Ishikawa (cell line): ENCODE measurements at regions not wholly inside any gene's neighbourhood (a gene's known extent, or its start where the extent isn't known, plus 50 kb on each side); places are given as distances from the start of the nearest gene placed in this dataset.

Experiments used
- CEBPB ChIP-seq: IDR thresholded peaks from 2 replicates; pipeline ENCODE4 v1.6.1; 2012
- EGR1 ChIP-seq: IDR thresholded peaks from 2 replicates; pipeline ENCODE4 v1.6.1; 2012
- EP300 ChIP-seq: IDR thresholded peaks from 2 replicates; pipeline ENCODE4 v1.6.1; 2012; ENCODE audit warnings: borderline replicate concordance
- FOXM1 ChIP-seq: IDR thresholded peaks from 2 replicates; pipeline ENCODE4 v1.6.1; 2012; ENCODE audit warnings: low read depth, borderline replicate concordance
- NFIC ChIP-seq: IDR thresholded peaks from 2 replicates; pipeline ENCODE4 v1.6.1; 2012
- RAD21 ChIP-seq: IDR thresholded peaks from 2 replicates; pipeline ENCODE4 v1.6.1; 2012; ENCODE audit warnings: low read depth
- TAF1 ChIP-seq: IDR thresholded peaks from 2 replicates; pipeline ENCODE4 v1.6.1; 2012; ENCODE audit warnings: low read depth, mild to moderate bottlenecking
- TCF12 ChIP-seq: IDR thresholded peaks from 2 replicates; pipeline ENCODE4 v1.6.1; 2012; ENCODE audit warnings: low read depth
- TEAD4 ChIP-seq: IDR thresholded peaks from 2 replicates; pipeline ENCODE4 v1.6.1; 2012
- YY1 ChIP-seq: IDR thresholded peaks from 2 replicates; pipeline ENCODE4 v1.6.1; 2012; ENCODE audit warnings: low read depth
- ZBTB7A ChIP-seq: IDR thresholded peaks from 2 replicates; pipeline ENCODE4 v1.6.1; 2012; ENCODE audit warnings: low read depth
- TF ChIP-seq, protein P1 (sequence below): IDR thresholded peaks from 2 replicates; pipeline ENCODE4 v1.6.1; 2012
- TF ChIP-seq, protein P2 (sequence below): IDR thresholded peaks from 2 replicates; pipeline ENCODE4 v1.6.1; 2012; ENCODE audit warnings: low read depth, mild to moderate bottlenecking
- TF ChIP-seq, protein P3 (sequence below): IDR thresholded peaks from 2 replicates; pipeline ENCODE4 v1.6.1; 2012

DNA sequence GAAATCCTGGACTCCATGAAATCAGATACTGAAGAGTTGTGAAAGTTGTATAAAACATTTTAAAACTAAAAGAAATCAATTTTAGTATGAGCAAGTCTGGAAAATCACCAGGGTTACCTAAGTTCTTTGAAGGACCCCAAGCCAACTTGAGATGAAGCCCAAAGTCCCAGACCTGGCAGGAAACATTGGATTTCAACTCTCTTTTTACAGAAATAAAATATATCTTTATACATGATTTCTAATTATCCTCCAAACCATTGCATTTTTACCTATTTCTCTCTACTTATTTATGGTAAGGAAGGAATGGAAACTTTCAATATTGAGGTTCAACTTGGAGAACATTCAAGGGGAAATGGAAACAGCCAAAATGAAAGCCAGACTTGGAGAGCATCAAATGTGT is 390.6 kb upstream of the C9orf72 start:
- TF ChIP-seq EP300 (no peak), YY1 (no peak), TCF12 (no peak), NFIC (no peak), ZBTB7A (no peak), RAD21 (no peak), EGR1 (no peak), TEAD4 (no peak), FOXM1 (no peak), TAF1 (no peak), CEBPB (no peak)
- TF ChIP-seq, protein P1, sequence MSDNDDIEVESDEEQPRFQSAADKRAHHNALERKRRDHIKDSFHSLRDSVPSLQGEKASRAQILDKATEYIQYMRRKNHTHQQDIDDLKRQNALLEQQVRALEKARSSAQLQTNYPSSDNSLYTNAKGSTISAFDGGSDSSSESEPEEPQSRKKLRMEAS, result no peak
- TF ChIP-seq, protein P2, sequence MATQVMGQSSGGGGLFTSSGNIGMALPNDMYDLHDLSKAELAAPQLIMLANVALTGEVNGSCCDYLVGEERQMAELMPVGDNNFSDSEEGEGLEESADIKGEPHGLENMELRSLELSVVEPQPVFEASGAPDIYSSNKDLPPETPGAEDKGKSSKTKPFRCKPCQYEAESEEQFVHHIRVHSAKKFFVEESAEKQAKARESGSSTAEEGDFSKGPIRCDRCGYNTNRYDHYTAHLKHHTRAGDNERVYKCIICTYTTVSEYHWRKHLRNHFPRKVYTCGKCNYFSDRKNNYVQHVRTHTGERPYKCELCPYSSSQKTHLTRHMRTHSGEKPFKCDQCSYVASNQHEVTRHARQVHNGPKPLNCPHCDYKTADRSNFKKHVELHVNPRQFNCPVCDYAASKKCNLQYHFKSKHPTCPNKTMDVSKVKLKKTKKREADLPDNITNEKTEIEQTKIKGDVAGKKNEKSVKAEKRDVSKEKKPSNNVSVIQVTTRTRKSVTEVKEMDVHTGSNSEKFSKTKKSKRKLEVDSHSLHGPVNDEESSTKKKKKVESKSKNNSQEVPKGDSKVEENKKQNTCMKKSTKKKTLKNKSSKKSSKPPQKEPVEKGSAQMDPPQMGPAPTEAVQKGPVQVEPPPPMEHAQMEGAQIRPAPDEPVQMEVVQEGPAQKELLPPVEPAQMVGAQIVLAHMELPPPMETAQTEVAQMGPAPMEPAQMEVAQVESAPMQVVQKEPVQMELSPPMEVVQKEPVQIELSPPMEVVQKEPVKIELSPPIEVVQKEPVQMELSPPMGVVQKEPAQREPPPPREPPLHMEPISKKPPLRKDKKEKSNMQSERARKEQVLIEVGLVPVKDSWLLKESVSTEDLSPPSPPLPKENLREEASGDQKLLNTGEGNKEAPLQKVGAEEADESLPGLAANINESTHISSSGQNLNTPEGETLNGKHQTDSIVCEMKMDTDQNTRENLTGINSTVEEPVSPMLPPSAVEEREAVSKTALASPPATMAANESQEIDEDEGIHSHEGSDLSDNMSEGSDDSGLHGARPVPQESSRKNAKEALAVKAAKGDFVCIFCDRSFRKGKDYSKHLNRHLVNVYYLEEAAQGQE, result no peak
- TF ChIP-seq, protein P3, sequence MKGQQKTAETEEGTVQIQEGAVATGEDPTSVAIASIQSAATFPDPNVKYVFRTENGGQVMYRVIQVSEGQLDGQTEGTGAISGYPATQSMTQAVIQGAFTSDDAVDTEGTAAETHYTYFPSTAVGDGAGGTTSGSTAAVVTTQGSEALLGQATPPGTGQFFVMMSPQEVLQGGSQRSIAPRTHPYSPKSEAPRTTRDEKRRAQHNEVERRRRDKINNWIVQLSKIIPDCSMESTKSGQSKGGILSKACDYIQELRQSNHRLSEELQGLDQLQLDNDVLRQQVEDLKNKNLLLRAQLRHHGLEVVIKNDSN, result no peak
